NCI-H82 treated with DMSO at 0.1 percent for 48 hours (cell line): ENCODE measurements at regions not wholly inside any gene's neighbourhood (a gene's known extent, or its start where the extent isn't known, plus 50 kb on each side); places are given as distances from the start of the nearest gene placed in this dataset.

Experiments
- DNase-seq: peaks from one replicate; lab custom pipeline; 2025; ENCODE audit not compliant: unreplicated experiment; lab: John Stamatoyannopoulos, UW

- no peak for DNase-seq
Observed at GRCh38 chr2:144587306-144587705, 67.4 kb upstream of the ZEB2 start.

GRCh38 chr2:144586476-144586875, 66.6 kb upstream of the ZEB2 start:
- no peak for DNase-seq

- DNase-seq = no peak
Observed at GRCh38 chr2:144583741-144584453, 64.0 kb upstream of the ZEB2 start.

- DNase-seq = no peak
Observed at GRCh38 chr2:144583381-144583729, 63.4 kb upstream of the ZEB2 start.

GRCh38 chr2:144582651-144583380, 62.9 kb upstream of the ZEB2 start:
- peak; percentile 19 for DNase-seq

- DNase-seq = peak; percentile 97
Observed at GRCh38 chr2:144580521-144581161, 60.7 kb upstream of the ZEB2 start.

- DNase-seq = no peak
Observed at GRCh38 chr2:144579556-144579955, 59.6 kb upstream of the ZEB2 start.

GRCh38 chr2:144578099-144578498, 58.2 kb upstream of the ZEB2 start:
- DNase-seq = no peak

- DNase-seq = no peak
Observed at GRCh38 chr2:144572977-144573376, 53.1 kb upstream of the ZEB2 start.

- DNase-seq = no peak
Observed at GRCh38 chr2:144571770-144572169, 51.9 kb upstream of the ZEB2 start.

GRCh38 chr2:144570566-144570965, 50.6 kb upstream of the ZEB2 start:
- DNase-seq = no peak
